HepG2 (cell line): ENCODE measurements at regions not wholly inside any gene's neighbourhood (a gene's known extent, or its start where the extent isn't known, plus 50 kb on each side); places are given as distances from the start of the nearest gene placed in this dataset.

ENCODE experiments used
- ATF3 ChIP-seq: sonication (generic); formaldehyde crosslinking; IDR thresholded peaks from 2 replicates; pipeline ENCODE4 v1.4.0; 2020; ENCODE audit warnings: missing genetic modification reagents
- BCL6 ChIP-seq: IDR thresholded peaks from 2 replicates; pipeline ENCODE4 v1.6.1; 2016; ENCODE audit warnings: missing genetic modification reagents, missing compliant biosample characterization
- CCDC6 ChIP-seq: sonication (generic); formaldehyde crosslinking; IDR thresholded peaks from 2 replicates; pipeline ENCODE4 v1.8.1; 2022; ENCODE audit warnings: mild to moderate bottlenecking, missing genetic modification reagents, moderate library complexity
- EHMT2 ChIP-seq: fragments of 200-600 bp; sonication (generic); IDR thresholded peaks from 2 replicates; pipeline ENCODE4 v1.7.0; 2017; ENCODE audit warnings: antibody characterized with exemption, low read depth, low read length, borderline replicate concordance
- EZH2 ChIP-seq: conservative IDR thresholded peaks from 2 replicates; pipeline ENCODE4 v1.6.1; 2012; ENCODE audit warnings: mild to moderate bottlenecking, low read depth, low read length, moderate library complexity
- HNRNPLL ChIP-seq: fragments of 200-400 bp; formaldehyde crosslinking; IDR thresholded peaks from 2 replicates; pipeline ENCODE4 v1.6.1; 2017; ENCODE audit warnings: mild to moderate bottlenecking, low read depth, low read length; ENCODE audit not compliant: poor library complexity, severe bottlenecking
- MATR3 ChIP-seq: sonication (generic); formaldehyde crosslinking; IDR thresholded peaks from 2 replicates; pipeline ENCODE4 v1.4.0; 2020; ENCODE audit warnings: missing genetic modification reagents
- MED1 ChIP-seq: sonication (generic); formaldehyde crosslinking; IDR thresholded peaks from 2 replicates; pipeline ENCODE4 v1.4.0; 2020; ENCODE audit warnings: missing genetic modification reagents
- NFRKB ChIP-seq: fragments of 450-650 bp; IDR thresholded peaks from 2 replicates; pipeline ENCODE4 v1.6.1; 2017
- NFYB ChIP-seq: sonication (generic); formaldehyde crosslinking; IDR thresholded peaks from 2 replicates; pipeline ENCODE4 v1.4.0; 2020; ENCODE audit warnings: missing genetic modification reagents
- NR2C2 ChIP-seq: sonication (generic); formaldehyde crosslinking; IDR thresholded peaks from 2 replicates; pipeline ENCODE4 v1.4.0; 2020; ENCODE audit warnings: missing genetic modification reagents, mild to moderate bottlenecking, moderate library complexity, borderline replicate concordance
- PHF8 ChIP-seq: sonication (generic); formaldehyde crosslinking; IDR thresholded peaks from 2 replicates; pipeline ENCODE4 v1.5.0; 2020; ENCODE audit warnings: missing genetic modification reagents
- PTBP1 ChIP-seq: fragments of 200-400 bp; formaldehyde crosslinking; IDR thresholded peaks from 2 replicates; pipeline ENCODE4 v1.6.1; 2018; ENCODE audit warnings: low read length, low read depth; ENCODE audit not compliant: poor library complexity, severe bottlenecking
- SIN3A ChIP-seq: IDR thresholded peaks from 2 replicates; pipeline ENCODE4 v1.6.1; 2011; ENCODE audit warnings: low read depth, mild to moderate bottlenecking, control low read depth, low read length, borderline replicate concordance
- UBTF ChIP-seq: sonication (generic); formaldehyde crosslinking; IDR thresholded peaks from 2 replicates; pipeline ENCODE4 v1.4.0; 2020; ENCODE audit warnings: mild to moderate bottlenecking, missing genetic modification reagents
- YEATS4 ChIP-seq: sonication (generic); formaldehyde crosslinking; IDR thresholded peaks from 2 replicates; pipeline ENCODE4 v1.4.0; 2020; ENCODE audit warnings: missing genetic modification reagents, borderline replicate concordance
- ZFAT ChIP-seq: sonication (generic); formaldehyde crosslinking; conservative IDR thresholded peaks from 2 replicates; pipeline ENCODE4 v1.8.1; 2023; ENCODE audit warnings: missing genetic modification reagents, inconsistent platforms
- ZNF256 ChIP-seq: sonication (generic); formaldehyde crosslinking; conservative IDR thresholded peaks from 2 replicates; pipeline ENCODE4 v1.4.0; 2020; ENCODE audit warnings: missing genetic modification reagents
- ZNF432 ChIP-seq: sonication (generic); formaldehyde crosslinking; IDR thresholded peaks from 2 replicates; pipeline ENCODE4 v1.5.0; 2020; ENCODE audit warnings: missing genetic modification reagents, mild to moderate bottlenecking, borderline replicate concordance
- ZNF607 ChIP-seq: sonication (generic); formaldehyde crosslinking; IDR thresholded peaks from 2 replicates; pipeline ENCODE4 v1.5.1; 2020; ENCODE audit warnings: missing genetic modification reagents, mild to moderate bottlenecking, borderline replicate concordance
- ZNF639 ChIP-seq: conservative IDR thresholded peaks from 2 replicates; pipeline ENCODE4 v1.6.1; 2018; ENCODE audit warnings: missing genetic modification reagents
- ZNF816 ChIP-seq: sonication (generic); formaldehyde crosslinking; IDR thresholded peaks from 2 replicates; pipeline ENCODE4 v1.8.0; 2022; ENCODE audit warnings: missing genetic modification reagents, mild to moderate bottlenecking, borderline replicate concordance
- ZSCAN21 ChIP-seq: sonication (generic); formaldehyde crosslinking; IDR thresholded peaks from 2 replicates; pipeline ENCODE4 v1.8.0; 2022; ENCODE audit warnings: mild to moderate bottlenecking, missing genetic modification reagents, moderate library complexity, borderline replicate concordance
- TF ChIP-seq, protein P1 (sequence below): sonication (generic); formaldehyde crosslinking; IDR thresholded peaks from 2 replicates; pipeline ENCODE4 v1.9.0; 2021; ENCODE audit warnings: missing genetic modification reagents, borderline replicate concordance

GRCh38 chr15:62390791-62391640 is 225.9 kb upstream of the C2CD4B start (continued):
- TF ChIP-seq ZNF256 (CRISPR knock-in tag) (peak; percentile 82; the same call in 1 of the 2 replicates), NFYB (no peak), YEATS4 (0 out of 2 replicates have a peak, but pooled peaks have one; percentile 10), ZNF607 (CRISPR knock-in tag) (no peak), EZH2 (no peak), MATR3 (CRISPR knock-in tag) (no peak), ZNF639 (no peak), HNRNPLL (no peak), EHMT2 (no peak), CCDC6 (no peak), MED1 (CRISPR knock-in tag) (0 out of 2 replicates have a peak, but pooled peaks have one; percentile 6), BCL6 (no peak), ZNF816 (CRISPR knock-in tag) (no peak), PHF8 (CRISPR knock-in tag) (no peak; the same call in 1 of the 2 replicates), ZSCAN21 (CRISPR knock-in tag) (no peak), NFRKB (no peak), PTBP1 (peak; percentile 40), NR2C2 (CRISPR knock-in tag) (no peak), SIN3A (no peak), UBTF (no peak), ZFAT (CRISPR knock-in tag) (0 out of 2 replicates have a peak, but pooled peaks have one; percentile 8), ZNF432 (CRISPR knock-in tag) (no peak), ATF3 (no peak)
- TF ChIP-seq, protein P1, sequence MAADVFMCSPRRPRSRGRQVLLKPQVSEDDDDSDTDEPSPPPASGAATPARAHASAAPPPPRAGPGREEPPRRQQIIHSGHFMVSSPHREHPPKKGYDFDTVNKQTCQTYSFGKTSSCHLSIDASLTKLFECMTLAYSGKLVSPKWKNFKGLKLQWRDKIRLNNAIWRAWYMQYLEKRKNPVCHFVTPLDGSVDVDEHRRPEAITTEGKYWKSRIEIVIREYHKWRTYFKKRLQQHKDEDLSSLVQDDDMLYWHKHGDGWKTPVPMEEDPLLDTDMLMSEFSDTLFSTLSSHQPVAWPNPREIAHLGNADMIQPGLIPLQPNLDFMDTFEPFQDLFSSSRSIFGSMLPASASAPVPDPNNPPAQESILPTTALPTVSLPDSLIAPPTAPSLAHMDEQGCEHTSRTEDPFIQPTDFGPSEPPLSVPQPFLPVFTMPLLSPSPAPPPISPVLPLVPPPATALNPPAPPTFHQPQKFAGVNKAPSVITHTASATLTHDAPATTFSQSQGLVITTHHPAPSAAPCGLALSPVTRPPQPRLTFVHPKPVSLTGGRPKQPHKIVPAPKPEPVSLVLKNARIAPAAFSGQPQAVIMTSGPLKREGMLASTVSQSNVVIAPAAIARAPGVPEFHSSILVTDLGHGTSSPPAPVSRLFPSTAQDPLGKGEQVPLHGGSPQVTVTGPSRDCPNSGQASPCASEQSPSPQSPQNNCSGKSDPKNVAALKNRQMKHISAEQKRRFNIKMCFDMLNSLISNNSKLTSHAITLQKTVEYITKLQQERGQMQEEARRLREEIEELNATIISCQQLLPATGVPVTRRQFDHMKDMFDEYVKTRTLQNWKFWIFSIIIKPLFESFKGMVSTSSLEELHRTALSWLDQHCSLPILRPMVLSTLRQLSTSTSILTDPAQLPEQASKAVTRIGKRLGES (CRISPR knock-in tag), result no peak
